CD4-positive, alpha-beta memory T cell (primary cell): ENCODE measurements at regions not wholly inside any gene's neighbourhood (a gene's known extent, or its start where the extent isn't known, plus 50 kb on each side); places are given as distances from the start of the nearest gene placed in this dataset.
"Not testable (repeated sequence)": the region's sequence is repeated elsewhere in the genome, so short reads cannot be mapped to it uniquely, and the experiment has no call there.

Source experiments
- CTCF ChIA-PET: fragments of 350-600 bp; sonication (Branson Sonifier 250); formaldehyde crosslinking; loops from one replicate; lab custom pipeline; 2021; ENCODE audit warnings: inconsistent platforms; ENCODE audit not compliant: partially characterized antibody; lab: Charles Lee
- POLR2A ChIA-PET: fragments of 350-600 bp; sonication (Branson Sonifier 250); formaldehyde crosslinking; loops from one replicate; lab custom pipeline; 2021; ENCODE audit not compliant: partially characterized antibody; lab: Charles Lee
- DNase-seq, 5 donors: peaks; one replicate each; pipeline versions ENCODE4 v3.0.0 to v3.0.0-alpha.2; 2020 to 2022; ENCODE audit warnings: mixed read lengths in 1 of 5
- H3K27ac ChIP-seq: one replicate; pipeline ENCODE4 v1.7.0; 2013; ENCODE audit warnings: low read depth, low read length
- H3K27me3 ChIP-seq: 2 replicates; pipeline ENCODE4 v1.7.0; 2013; ENCODE audit warnings: mild to moderate bottlenecking, low read length, moderate library complexity; ENCODE audit not compliant: insufficient read depth
- H3K36me3 ChIP-seq: 2 replicates; pipeline ENCODE4 v1.7.0; 2013; ENCODE audit warnings: mild to moderate bottlenecking, low read length, moderate library complexity; ENCODE audit not compliant: insufficient read depth
- H3K4me1 ChIP-seq: 2 replicates; pipeline ENCODE4 v1.7.0; 2013; ENCODE audit warnings: mild to moderate bottlenecking, low read length, moderate library complexity; ENCODE audit not compliant: insufficient read depth
- H3K4me3 ChIP-seq, 2 donors: one replicate each; pipeline ENCODE4 v1.7.0; 2013; ENCODE audit warnings: low read length in 2 of 2, mild to moderate bottlenecking in 1 of 2
- H3K9me3 ChIP-seq, 2 donors: one replicate each; pipeline ENCODE4 v1.7.0; 2013; ENCODE audit warnings: low read length in 2 of 2, control low read depth in 1 of 2; ENCODE audit not compliant: control insufficient read depth in 1 of 2
- H3K27ac Mint-ChIP-seq, 7 donors: one replicate each; pipeline ENCODE4 v1.8.0; 2020 to 2021; ENCODE audit warnings: mixed read lengths in 7 of 7, mild to moderate bottlenecking in 6 of 7, inconsistent platforms in 3 of 7, moderate library complexity in 3 of 7
- H3K27me3 Mint-ChIP-seq, 2 donors: one replicate each; pipeline ENCODE4 v1.8.0; 2020 to 2021; ENCODE audit warnings: mixed read lengths in 2 of 2
- H3K36me3 Mint-ChIP-seq, 2 donors: one replicate each; pipeline ENCODE4 v1.8.0; 2020 to 2021; ENCODE audit warnings: mixed read lengths in 2 of 2, inconsistent platforms in 1 of 2, mild to moderate bottlenecking in 1 of 2
- H3K4me1 Mint-ChIP-seq, 4 donors: one replicate each; pipeline ENCODE4 v1.8.0; 2020 to 2021; ENCODE audit warnings: mixed read lengths in 4 of 4, mild to moderate bottlenecking in 1 of 4
- H3K4me3 Mint-ChIP-seq, 8 donors: one replicate each; pipeline ENCODE4 v1.8.0; 2020 to 2021; ENCODE audit warnings: mixed read lengths in 8 of 8, mild to moderate bottlenecking in 7 of 8, moderate library complexity in 6 of 8, inconsistent platforms in 3 of 8
- H3K9me3 Mint-ChIP-seq, 8 donors: one replicate each; pipeline ENCODE4 v1.8.0; 2020 to 2021; ENCODE audit warnings: mixed read lengths in 8 of 8, mild to moderate bottlenecking in 5 of 8, inconsistent platforms in 3 of 8, moderate library complexity in 1 of 8
- intact Hi-C: fragments of 100-400 bp; cut with micrococcal nuclease; formaldehyde crosslinking; loops from one replicate; pipeline ENCODE4 v1.15.1; 2023

- intact Hi-C loops = no loop called here
- CTCF ChIA-PET = interaction anchor here (1.1 to 2.5 kb wide), 2 partner anchors 12 to 16 kb away, joined by 3 to 5 read pairs; no protein-coding TSS in a partner anchor
- no peaks in the 10 kb centered on the region for H3K36me3 Mint-ChIP-seq
- no peaks in the 10 kb centered on the region for H3K27me3 ChIP-seq
- H3K9me3 Mint-ChIP-seq = no peaks in the 10 kb centered on the region
- H3K27me3 Mint-ChIP-seq = peaks cover 4 to 14% of the 10 kb centered on the region in 2 donors
- no peak overlapping the region for H3K27ac Mint-ChIP-seq
- peaks cover 3% of the 10 kb centered on the region for H3K4me1 ChIP-seq
- H3K27ac ChIP-seq = no peak overlapping the region
- no peak for DNase-seq
- H3K4me1 Mint-ChIP-seq = peaks cover 6 to 11% (median 6%) of the 10 kb centered on the region in 4 donors
- H3K36me3 ChIP-seq = no peaks in the 10 kb centered on the region
- H3K4me3 ChIP-seq = no peak overlapping the region
- H3K9me3 ChIP-seq = no peaks in the 10 kb centered on the region
- POLR2A ChIA-PET = no interaction called here
- no peak overlapping the region for H3K4me3 Mint-ChIP-seq
These were observed 518.0 kb downstream of the REEP3 start for GRCh38 chr10:64039198-64039597.

DNA sequence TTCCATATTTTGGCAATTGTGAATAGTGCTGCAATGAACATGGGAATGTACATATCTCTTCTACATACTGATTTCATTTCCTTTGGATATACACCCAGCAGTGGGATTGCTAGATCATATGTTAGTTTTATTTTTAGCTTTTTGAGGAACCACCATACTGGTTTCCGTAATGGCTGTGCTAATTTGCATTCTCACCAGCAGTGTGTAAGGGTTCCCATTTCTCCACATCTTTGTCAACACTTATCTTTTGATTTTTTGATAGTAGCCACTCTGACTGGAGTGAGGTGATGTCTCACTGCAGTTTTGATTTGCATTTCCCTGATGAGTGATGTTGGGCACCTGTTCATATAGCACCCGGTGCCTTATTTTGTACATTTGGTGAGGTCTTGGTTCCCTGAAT, 519.6 kb downstream of the REEP3 start:
- peaks cover 3% of the 10 kb centered on the region for H3K4me1 ChIP-seq
- Mint-ChIP-seq H3K27me3 (peaks cover 4 to 12% of the 10 kb centered on the region in 2 donors), H3K4me3 (peak overlapping the region in 5 of 8 donors; percentile 70 to 84 (median 80)), H3K27ac (peak overlapping the region in 4 of 7 donors; percentile 25 to 67 (median 40)), H3K4me1 (peaks cover 6 to 11% (median 6%) of the 10 kb centered on the region in 4 donors), H3K9me3 (no peaks in the 10 kb centered on the region), H3K36me3 (no peaks in the 10 kb centered on the region)
- no peaks in the 10 kb centered on the region for H3K9me3 ChIP-seq
- intact Hi-C loops = no loop called here
- no peak for DNase-seq
- no peak overlapping the region for H3K4me3 ChIP-seq
- H3K36me3 ChIP-seq = no peaks in the 10 kb centered on the region
- no peaks in the 10 kb centered on the region for H3K27me3 ChIP-seq
- no peak overlapping the region for H3K27ac ChIP-seq
- POLR2A ChIA-PET = no interaction called here
- CTCF ChIA-PET = interaction anchor here (0.9 to 1.9 kb wide), 6 partner anchors 10 to 46 kb away, joined by 3 to 20 read pairs (median 4); no protein-coding TSS in a partner anchor

- Histone ChIP-seq H3K4me1 (peaks cover 3% of the 10 kb centered on the region), H3K9me3 (no peaks in the 10 kb centered on the region), H3K27ac (no peak overlapping the region), H3K27me3 (no peaks in the 10 kb centered on the region), H3K36me3 (no peaks in the 10 kb centered on the region), H3K4me3 (peak overlapping the region in 1 of 2 donors; percentile 36)
- peak overlapping the region; percentile 51 to 84 (median 78) for H3K4me3 Mint-ChIP-seq
- no peaks in the 10 kb centered on the region for H3K9me3 Mint-ChIP-seq
- H3K27me3 Mint-ChIP-seq = peaks cover 2 to 9% of the 10 kb centered on the region in 2 donors
- H3K4me1 Mint-ChIP-seq = peaks cover 6 to 11% (median 6%) of the 10 kb centered on the region in 4 donors
- H3K36me3 Mint-ChIP-seq = no peaks in the 10 kb centered on the region
- intact Hi-C loops = no loop called here
- ChIA-PET CTCF (interaction anchor here (0.9 to 1.9 kb wide), 8 partner anchors 10 to 45 kb away, joined by 3 to 20 read pairs (median 4); no protein-coding TSS in a partner anchor), POLR2A (no interaction called here)
- DNase-seq = peak; percentile 78 to 86 (median 84)
- H3K27ac Mint-ChIP-seq = peak overlapping the region in 4 of 7 donors; percentile 25 to 67 (median 40)
These were observed 520.2 kb downstream of the REEP3 start for GRCh38 chr10:64041185-64041988.

GRCh38 chr10:64041989-64042490, 520.8 kb downstream of the REEP3 start:
- peaks cover 3% of the 10 kb centered on the region for H3K4me1 ChIP-seq
- H3K4me3 Mint-ChIP-seq = peak overlapping the region in 7 of 8 donors; percentile 11 to 68 (median 54)
- POLR2A ChIA-PET = no interaction called here
- H3K36me3 Mint-ChIP-seq = no peaks in the 10 kb centered on the region
- peak overlapping the region in 2 of 7 donors; percentile 37 to 50 for H3K27ac Mint-ChIP-seq
- H3K27ac ChIP-seq = no peak overlapping the region
- CTCF ChIA-PET = interaction anchor here (1.0 to 1.9 kb wide), 9 partner anchors 9 to 34 kb away, joined by 3 to 20 read pairs (median 4); no protein-coding TSS in a partner anchor
- H3K27me3 ChIP-seq = no peaks in the 10 kb centered on the region
- H3K9me3 ChIP-seq = no peaks in the 10 kb centered on the region
- H3K9me3 Mint-ChIP-seq = no peaks in the 10 kb centered on the region
- H3K36me3 ChIP-seq = no peaks in the 10 kb centered on the region
- no peak overlapping the region for H3K4me3 ChIP-seq
- intact Hi-C loops = no loop called here
- peaks cover 2 to 6% of the 10 kb centered on the region in 2 donors for H3K27me3 Mint-ChIP-seq
- no peak for DNase-seq
- peaks cover 6 to 11% (median 6%) of the 10 kb centered on the region in 4 donors for H3K4me1 Mint-ChIP-seq

DNA sequence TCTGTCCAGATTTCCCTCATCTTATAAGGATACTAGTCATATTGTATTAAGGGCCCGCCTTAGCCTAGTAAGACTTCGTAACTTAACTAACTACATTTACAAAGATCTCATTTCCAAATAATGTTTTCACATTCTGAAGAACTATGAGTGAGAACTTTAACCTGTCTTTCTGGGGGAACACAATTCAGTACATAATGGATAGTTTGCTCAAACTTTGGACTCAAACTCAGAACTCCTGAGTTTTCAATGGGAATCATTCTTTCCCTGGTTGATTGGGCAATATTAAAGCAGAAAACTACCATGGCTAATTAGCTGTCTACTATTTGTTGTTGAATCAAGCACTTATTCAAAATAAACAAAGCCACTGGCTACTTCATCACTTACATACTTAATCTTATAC, 522.9 kb downstream of the REEP3 start:
- no peak overlapping the region for H3K4me3 Mint-ChIP-seq
- no peaks in the 10 kb centered on the region for H3K36me3 Mint-ChIP-seq
- POLR2A ChIA-PET = no interaction called here
- no peak for DNase-seq
- no peak overlapping the region for H3K27ac Mint-ChIP-seq
- no peak overlapping the region for H3K27ac ChIP-seq
- peaks cover 6 to 11% (median 6%) of the 10 kb centered on the region in 4 donors for H3K4me1 Mint-ChIP-seq
- H3K27me3 Mint-ChIP-seq = peaks cover 0 to 3% of the 10 kb centered on the region in 2 donors
- no peaks in the 10 kb centered on the region for H3K9me3 ChIP-seq
- no peaks in the 10 kb centered on the region for H3K27me3 ChIP-seq
- CTCF ChIA-PET = interaction anchor here (2.0 kb wide), 1 partner anchor 10 kb away, joined by 4 read pairs; no protein-coding TSS in a partner anchor
- H3K9me3 Mint-ChIP-seq = no peaks in the 10 kb centered on the region
- intact Hi-C loops = no loop called here
- H3K4me1 ChIP-seq = peaks cover 3% of the 10 kb centered on the region
- no peaks in the 10 kb centered on the region for H3K36me3 ChIP-seq
- H3K4me3 ChIP-seq = no peak overlapping the region

- Mint-ChIP-seq H3K4me1 (peaks cover 6 to 11% (median 6%) of the 10 kb centered on the region in 4 donors), H3K27ac (peak overlapping the region in 1 of 7 donors; percentile 42)
- H3K4me3 Mint-ChIP-seq, H3K27me3 ChIP-seq, H3K36me3 ChIP-seq, H3K9me3 Mint-ChIP-seq, DNase-seq, H3K27me3 Mint-ChIP-seq, H3K4me3 ChIP-seq, POLR2A ChIA-PET, H3K27ac ChIP-seq, H3K9me3 ChIP-seq, H3K36me3 Mint-ChIP-seq, H3K4me1 ChIP-seq, intact Hi-C loops: not testable (repeated sequence)
- CTCF ChIA-PET = interaction anchor here (2.0 kb wide), 1 partner anchor 9 kb away, joined by 4 read pairs; no protein-coding TSS in a partner anchor
These were observed 523.9 kb downstream of the REEP3 start for GRCh38 chr10:64044957-64045632.
